Ovary (tissue), 3 donors: ENCODE measurements at regions not wholly inside any gene's neighbourhood (a gene's known extent, or its start where the extent isn't known, plus 50 kb on each side); places are given as distances from the start of the nearest gene placed in this dataset.

Experiments used
- EP300 ChIP-seq: sonication (generic); formaldehyde crosslinking; IDR thresholded peaks from one replicate; pipeline ENCODE4 v1.6.1; 2017; ENCODE audit warnings: antibody characterized with exemption
- TF ChIP-seq, protein P1 (sequence below), 3 donors: fragments of 450-650 bp in 2 of 3; fragments of 200-600 bp in 1 of 3; IDR thresholded peaks; one replicate each; pipeline versions ENCODE4 v1.5.1 to v1.8.0; 2016 to 2022; ENCODE audit warnings: antibody characterized with exemption in 3 of 3, mild to moderate bottlenecking in 1 of 3
- donor health status: DM: no; HTN: no; CAD: no.

DNA sequence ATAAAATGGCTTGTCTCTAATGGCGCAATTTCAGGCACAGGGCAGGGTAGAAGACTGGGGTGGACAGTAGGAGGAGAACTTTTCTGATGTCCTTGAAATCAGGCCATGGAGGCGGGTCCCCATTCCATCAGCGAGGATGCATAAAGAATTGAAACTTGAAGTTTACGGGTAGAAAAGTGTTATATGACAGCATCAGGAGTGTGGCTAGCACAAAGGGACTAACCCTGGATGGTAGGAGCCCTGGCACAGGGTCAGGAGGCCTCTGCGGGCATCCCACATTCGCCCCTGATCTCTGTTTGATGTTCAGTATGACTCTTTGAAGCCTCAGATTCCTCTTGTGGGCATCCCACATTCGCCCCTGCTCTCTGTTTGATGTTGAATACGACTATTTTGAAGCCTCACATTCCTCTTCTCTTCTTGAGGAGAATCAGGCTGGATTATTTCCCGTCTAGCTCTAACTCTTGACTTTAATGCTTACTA, 94.8 kb upstream of the ADRA1B start:
- TF ChIP-seq, protein P1, sequence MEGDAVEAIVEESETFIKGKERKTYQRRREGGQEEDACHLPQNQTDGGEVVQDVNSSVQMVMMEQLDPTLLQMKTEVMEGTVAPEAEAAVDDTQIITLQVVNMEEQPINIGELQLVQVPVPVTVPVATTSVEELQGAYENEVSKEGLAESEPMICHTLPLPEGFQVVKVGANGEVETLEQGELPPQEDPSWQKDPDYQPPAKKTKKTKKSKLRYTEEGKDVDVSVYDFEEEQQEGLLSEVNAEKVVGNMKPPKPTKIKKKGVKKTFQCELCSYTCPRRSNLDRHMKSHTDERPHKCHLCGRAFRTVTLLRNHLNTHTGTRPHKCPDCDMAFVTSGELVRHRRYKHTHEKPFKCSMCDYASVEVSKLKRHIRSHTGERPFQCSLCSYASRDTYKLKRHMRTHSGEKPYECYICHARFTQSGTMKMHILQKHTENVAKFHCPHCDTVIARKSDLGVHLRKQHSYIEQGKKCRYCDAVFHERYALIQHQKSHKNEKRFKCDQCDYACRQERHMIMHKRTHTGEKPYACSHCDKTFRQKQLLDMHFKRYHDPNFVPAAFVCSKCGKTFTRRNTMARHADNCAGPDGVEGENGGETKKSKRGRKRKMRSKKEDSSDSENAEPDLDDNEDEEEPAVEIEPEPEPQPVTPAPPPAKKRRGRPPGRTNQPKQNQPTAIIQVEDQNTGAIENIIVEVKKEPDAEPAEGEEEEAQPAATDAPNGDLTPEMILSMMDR (IDR thresholded peaks at IDR 0.05): no peak
- TF ChIP-seq EP300: no peak
